Testis (tissue), 2 donors: ENCODE measurements at regions not wholly inside any gene's neighbourhood (a gene's known extent, or its start where the extent isn't known, plus 50 kb on each side); places are given as distances from the start of the nearest gene placed in this dataset.

Experiments
- DNase-seq: peaks from one replicate; pipeline ENCODE4 v3.0.0-alpha.2; 2019
- H3K27ac ChIP-seq, 2 donors: fragments of 200-600 bp; sonication (generic); one replicate each; pipeline ENCODE4 v1.5.1; 2019
- H3K27me3 ChIP-seq: fragments of 200-600 bp; sonication (generic); one replicate; pipeline ENCODE4 v1.5.1; 2019
- H3K36me3 ChIP-seq: fragments of 200-600 bp; sonication (generic); one replicate; pipeline ENCODE4 v1.5.1; 2017; ENCODE audit warnings: low read depth; ENCODE audit errors: missing control alignments
- H3K4me1 ChIP-seq: fragments of 200-600 bp; sonication (generic); one replicate; pipeline ENCODE4 v1.5.1; 2019
- H3K4me3 ChIP-seq, 2 donors: fragments of 200-600 bp; sonication (generic); one replicate each; pipeline ENCODE4 v1.5.1; 2017 to 2019
- H3K9me3 ChIP-seq: fragments of 200-600 bp; sonication (generic); one replicate; pipeline ENCODE4 v1.5.1; 2017
- CTCF ChIP-seq, 3 experiments: fragments of 450-650 bp in 2 of 3; fragments of 200-600 bp in 1 of 3; sonication (generic) in 1 of 3; IDR thresholded peaks; one replicate each; pipeline ENCODE4 v1.5.1; 2016 to 2019; ENCODE audit warnings: antibody characterized with exemption in 3 of 3, mild to moderate bottlenecking in 2 of 3, moderate library complexity in 1 of 3
- POLR2A ChIP-seq: fragments of 450-650 bp; IDR thresholded peaks from one replicate; pipeline ENCODE4 v1.6.1; 2017; ENCODE audit warnings: antibody characterized with exemption, mild to moderate bottlenecking, moderate library complexity
- WGBS, 2 donors: methylation state at CpG; one replicate each; pipeline ENCODE4 v1.1.5; 2018; 5-methylcytosine and 5-hydroxymethylcytosine counted together
- intact Hi-C: fragments of 100-400 bp; cut with DNase I; formaldehyde crosslinking; loops from one replicate; pipeline ENCODE4 v1.15.1; 2023; ENCODE audit warnings: low total_unique reads

GRCh38 chr7:118580743-118581382, 356.4 kb downstream of the ANKRD7 start:
- Histone ChIP-seq H3K27ac (no peak overlapping the region), H3K4me3 (no peak overlapping the region), H3K4me1 (no peaks in the 10 kb centered on the region), H3K27me3 (no peaks in the 10 kb centered on the region), H3K9me3 (no peaks in the 10 kb centered on the region), H3K36me3 (no peaks in the 10 kb centered on the region)
- DNase-seq = no peak
- whole genome bisulfite sequencing, 2 donors = 64 to 80% methylated on average over 3 of the region's 3 CpGs
- TF ChIP-seq CTCF (IDR thresholded peaks at IDR 0.05) = no peak
- no peak for TF ChIP-seq POLR2A
- intact Hi-C loops = no loop called here

GRCh38 chr7:118583641-118584040, 359.1 kb downstream of the ANKRD7 start:
- no peaks in the 10 kb centered on the region for H3K9me3 ChIP-seq
- TF ChIP-seq CTCF (IDR thresholded peaks at IDR 0.05) = no peak
- TF ChIP-seq POLR2A = no peak
- 36 to 41% methylated on average over 1 of the region's 1 CpG for WGBS, 2 donors
- intact Hi-C loops = no loop called here
- no peaks in the 10 kb centered on the region for H3K4me1 ChIP-seq
- no peaks in the 10 kb centered on the region for H3K36me3 ChIP-seq
- no peak overlapping the region for H3K27ac ChIP-seq
- H3K27me3 ChIP-seq = no peaks in the 10 kb centered on the region
- DNase-seq = no peak
- H3K4me3 ChIP-seq = no peak overlapping the region

- intact Hi-C loops = no loop called here
- H3K4me3 ChIP-seq = no peak overlapping the region
- DNase-seq = no peak
- WGBS, 2 donors = 79 to 81% methylated on average over 1 of the region's 1 CpG
- TF ChIP-seq CTCF (IDR thresholded peaks at IDR 0.05) (no peak), POLR2A (no peak)
- H3K27me3 ChIP-seq = no peaks in the 10 kb centered on the region
- no peaks in the 10 kb centered on the region for H3K9me3 ChIP-seq
- no peaks in the 10 kb centered on the region for H3K36me3 ChIP-seq
- no peaks in the 10 kb centered on the region for H3K4me1 ChIP-seq
- no peak overlapping the region for H3K27ac ChIP-seq
Observed at GRCh38 chr7:118586248-118586647, 361.7 kb downstream of the ANKRD7 start.

- no peaks in the 10 kb centered on the region for H3K36me3 ChIP-seq
- TF ChIP-seq CTCF (IDR thresholded peaks at IDR 0.05) (peak in 1 of 3 experiments; percentile 36), POLR2A (no peak)
- DNase-seq = peak; percentile 25
Observed at GRCh38 chr7:118590107-118590506, 365.6 kb downstream of the ANKRD7 start.

GRCh38 chr7:118602090-118602489, 377.6 kb downstream of the ANKRD7 start:
- intact Hi-C loops = no loop called here

More at GRCh38 chr7:118590107-118590506, 365.6 kb downstream of the ANKRD7 start:
- 68 to 69% methylated on average over 2 of the region's 2 CpGs for WGBS, 2 donors
- no peak overlapping the region for H3K4me3 ChIP-seq
- no peaks in the 10 kb centered on the region for H3K9me3 ChIP-seq
- H3K27me3 ChIP-seq = no peaks in the 10 kb centered on the region
- H3K4me1 ChIP-seq = no peaks in the 10 kb centered on the region
- intact Hi-C loops = no loop called here
- no peak overlapping the region for H3K27ac ChIP-seq

More at GRCh38 chr7:118602090-118602489, 377.6 kb downstream of the ANKRD7 start:
- H3K4me1 ChIP-seq = no peaks in the 10 kb centered on the region
- H3K4me3 ChIP-seq = no peak overlapping the region
- H3K27me3 ChIP-seq = no peaks in the 10 kb centered on the region
- no peak overlapping the region for H3K27ac ChIP-seq
- no peaks in the 10 kb centered on the region for H3K36me3 ChIP-seq
- TF ChIP-seq POLR2A = no peak
- TF ChIP-seq CTCF (IDR thresholded peaks at IDR 0.05) = no peak
- no peak for DNase-seq
- no peaks in the 10 kb centered on the region for H3K9me3 ChIP-seq
